ENCODE measurements at regions not wholly inside any gene's neighbourhood (a gene's known extent, or its start where the extent isn't known, plus 50 kb on each side); places are given as distances from the start of the nearest gene placed in this dataset.

DNA sequence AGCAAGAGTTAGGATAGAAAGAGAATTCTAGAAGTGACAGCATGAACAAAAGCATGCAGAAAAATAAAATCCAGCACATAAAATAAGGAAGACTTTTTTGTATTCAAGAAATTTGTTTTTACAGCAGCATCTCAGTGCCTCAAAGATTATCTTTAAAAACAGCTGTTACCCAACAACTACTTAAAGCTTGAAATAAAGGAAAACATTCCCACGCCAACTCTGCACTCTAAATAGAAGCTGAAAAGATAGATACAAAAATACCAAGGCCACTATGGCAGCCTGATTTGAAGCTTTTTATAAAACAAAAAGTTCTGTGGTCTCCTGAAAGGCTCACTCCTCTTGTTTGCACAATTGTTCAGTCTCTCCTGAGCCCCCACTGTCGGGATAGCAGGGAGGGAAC is 83.6 kb upstream of the LRRC55 start:
- H3K9ac ChIP-seq (replicated peaks in 1 of 4; ENCODE audit: extremely low read depth in 1 of 4, low read depth in 3 of 4, low read length in 3 of 4), result no peak overlapping the region
- no peak overlapping the region for H2AFZ ChIP-seq (ENCODE audit: low read length)
- H3K18ac ChIP-seq (ENCODE audit: extremely low read depth, low read length), result no peak overlapping the region
- no peak overlapping the region for H4K91ac ChIP-seq (replicated peaks; ENCODE audit: insufficient read length, low read length)
- no peaks in the 10 kb centered on the region for H3K23me2 ChIP-seq (ENCODE audit: low read depth, low read length)
- no peak for DNase-seq (ENCODE audit: low read depth in 1 of 2, low spot score in 2 of 2)
- H4K8ac ChIP-seq (ENCODE audit: extremely low read depth, insufficient read depth, low read length), result no peak overlapping the region
- ChIA-PET POLR2A (ENCODE audit: partially characterized antibody) (no interaction called here), CTCF (ENCODE audit: partially characterized antibody) (interaction anchor here (1.4 to 7.1 kb wide), 4 partner anchors 9 to 257 kb away, joined by 3 to 41 read pairs (median 5); no protein-coding TSS in a partner anchor)
- WGBS, 2 experiments (ENCODE audit: extremely low coverage in 1 of 2, insufficient coverage in 1 of 2, insufficient read length in 1 of 2, insufficient replicate concordance in 2 of 2, low coverage in 1 of 2, low lambda C conversion rate in 2 of 2, missing lambda C conversion rate in 1 of 2), result 88% methylated on average over 2 of the region's 2 CpGs; no CpG with 5 or more reads in 1 of the 2 experiments
- no peak overlapping the region for H2BK15ac ChIP-seq (ENCODE audit: low read length)
- no peak overlapping the region for H2BK120ac ChIP-seq (replicated peaks; ENCODE audit: low read depth, low read length)
- H3K27me3 ChIP-seq (replicated peaks in 1 of 4; ENCODE audit: control insufficient read depth in 3 of 4, extremely low read depth in 1 of 4, insufficient read depth in 3 of 4, low read length in 3 of 4), result no peaks in the 10 kb centered on the region
- no peak overlapping the region for H2AK5ac ChIP-seq (ENCODE audit: low read depth, low read length)
- H3K14ac ChIP-seq (ENCODE audit: insufficient read length), result no peak overlapping the region
- no peaks in the 10 kb centered on the region for H3K79me1 ChIP-seq (ENCODE audit: low read depth, low read length)
- no peak overlapping the region for H3K4me2 ChIP-seq (ENCODE audit: insufficient read depth in 1 of 2, low read depth in 2 of 2, low read length in 2 of 2)
- H4K20me1 ChIP-seq (replicated peaks in 1 of 2; ENCODE audit: control insufficient read depth in 1 of 2, insufficient read depth in 2 of 2, low read length in 2 of 2), result no peaks in the 10 kb centered on the region
- no peak for FAIRE-seq
- no peak overlapping the region for H4K5ac ChIP-seq (ENCODE audit: insufficient read length, low read depth, low read length)
- H3K4me3 ChIP-seq (ENCODE audit: extremely low read depth in 1 of 4, insufficient read depth in 2 of 4, low read depth in 3 of 4, low read length in 4 of 4), result no peak overlapping the region
- no peaks in the 10 kb centered on the region for H3K9me3 ChIP-seq (ENCODE audit: insufficient read depth in 2 of 2, low read depth in 1 of 2, low read length in 1 of 2)
- no peak overlapping the region for H3K56ac ChIP-seq (replicated peaks; ENCODE audit: insufficient read length, low read depth, low read length)
- H3K23ac ChIP-seq (ENCODE audit: insufficient read length), result no peak overlapping the region
- no peak overlapping the region for H2BK20ac ChIP-seq (ENCODE audit: low read length)
- no peaks in the 10 kb centered on the region for H3K79me2 ChIP-seq (ENCODE audit: control insufficient read depth in 1 of 2, insufficient read depth in 2 of 2, low read length in 2 of 2)
- H3K4ac ChIP-seq (replicated peaks; ENCODE audit: insufficient read length, low read depth, low read length), result no peak overlapping the region
- no peaks in the 10 kb centered on the region for H3K36me3 ChIP-seq (ENCODE audit: control insufficient read depth in 2 of 4, insufficient read depth in 4 of 4, low read length in 3 of 4)
- no peak overlapping the region for H3K27ac ChIP-seq (ENCODE audit: low read depth, low read length)
- H2BK12ac ChIP-seq (ENCODE audit: low read depth, low read length), result no peak overlapping the region
- no peak overlapping the region for H2BK5ac ChIP-seq (ENCODE audit: low read depth, low read length)
- no peaks in the 10 kb centered on the region for H3K4me1 ChIP-seq (replicated peaks in 1 of 4; ENCODE audit: control insufficient read depth in 3 of 4, insufficient read depth in 4 of 4, low read length in 3 of 4)
- TF ChIP-seq TAF1 (IDR thresholded peaks at IDR 0.05; ENCODE audit: low read depth, low read length) (no peak), TAF7 (optimal IDR thresholded peaks at IDR 0.05; ENCODE audit: borderline replicate concordance, low read depth, low read length) (no peak), SUZ12 (IDR thresholded peaks at IDR 0.05; ENCODE audit: low read length) (no peak), RNF2 (IDR thresholded peaks at IDR 0.05; ENCODE audit: borderline replicate concordance, low read depth, low read length, missing control alignments, poor library complexity, severe bottlenecking) (no peak), RFX5 (IDR thresholded peaks at IDR 0.05; ENCODE audit: borderline replicate concordance, low read depth, low read length) (no peak), JUND (IDR thresholded peaks at IDR 0.05; ENCODE audit: low read length) (no peak), CREB1 (IDR thresholded peaks at IDR 0.05) (no peak), NANOG (IDR thresholded peaks at IDR 0.05; ENCODE audit: insufficient read depth, low read depth, low read length, poor library complexity, severe bottlenecking) (no peak), BACH1 (IDR thresholded peaks at IDR 0.05; ENCODE audit: low read length) (no peak), CBX5 (IDR thresholded peaks at IDR 0.05; ENCODE audit: low read depth, low read length) (no peak), TBP (IDR thresholded peaks at IDR 0.05; ENCODE audit: low read depth, low read length) (no peak)
- TF ChIP-seq, protein P1, sequence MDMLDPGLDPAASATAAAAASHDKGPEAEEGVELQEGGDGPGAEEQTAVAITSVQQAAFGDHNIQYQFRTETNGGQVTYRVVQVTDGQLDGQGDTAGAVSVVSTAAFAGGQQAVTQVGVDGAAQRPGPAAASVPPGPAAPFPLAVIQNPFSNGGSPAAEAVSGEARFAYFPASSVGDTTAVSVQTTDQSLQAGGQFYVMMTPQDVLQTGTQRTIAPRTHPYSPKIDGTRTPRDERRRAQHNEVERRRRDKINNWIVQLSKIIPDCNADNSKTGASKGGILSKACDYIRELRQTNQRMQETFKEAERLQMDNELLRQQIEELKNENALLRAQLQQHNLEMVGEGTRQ (IDR thresholded peaks at IDR 0.05; ENCODE audit: low read length), result no peak
- TF ChIP-seq, protein P2, sequence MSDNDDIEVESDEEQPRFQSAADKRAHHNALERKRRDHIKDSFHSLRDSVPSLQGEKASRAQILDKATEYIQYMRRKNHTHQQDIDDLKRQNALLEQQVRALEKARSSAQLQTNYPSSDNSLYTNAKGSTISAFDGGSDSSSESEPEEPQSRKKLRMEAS (IDR thresholded peaks at IDR 0.05), result no peak
